Esophagus squamous epithelium (tissue), 5 donors: ENCODE measurements at regions not wholly inside any gene's neighbourhood (a gene's known extent, or its start where the extent isn't known, plus 50 kb on each side); places are given as distances from the start of the nearest gene placed in this dataset.
"Not testable (repeated sequence)": the region's sequence is repeated elsewhere in the genome, so short reads cannot be mapped to it uniquely, and the experiment has no call there.

Experiments
- DNase-seq: peaks from one replicate; lab custom pipeline; 2025; lab: John Stamatoyannopoulos, UW
- H3K27ac ChIP-seq, 4 donors: fragments of 200-600 bp; sonication (generic); one replicate each; pipeline ENCODE4 v1.5.1; 2016 to 2019; ENCODE audit warnings: mild to moderate bottlenecking in 1 of 4
- H3K27me3 ChIP-seq, 4 donors: fragments of 200-600 bp; sonication (generic); 1 replicate in 3 of 4; 2 replicates in 1 of 4; pipeline versions ENCODE4 v1.5.1 to v1.6.0; 2017 to 2021; ENCODE audit warnings: antibody characterized with exemption in 1 of 4
- H3K36me3 ChIP-seq, 3 donors: fragments of 200-600 bp; sonication (generic); one replicate each; pipeline ENCODE4 v1.5.1; 2016 to 2019
- H3K4me1 ChIP-seq, 3 donors: fragments of 200-600 bp; sonication (generic); one replicate each; pipeline ENCODE4 v1.5.1; 2017 to 2019
- H3K4me3 ChIP-seq, 4 donors: fragments of 200-600 bp; sonication (generic); 1 replicate in 3 of 4; 2 replicates in 1 of 4; pipeline ENCODE4 v1.5.1; 2016 to 2019; ENCODE audit warnings: mild to moderate bottlenecking in 2 of 4, moderate library complexity in 1 of 4
- H3K9me3 ChIP-seq, 3 donors: fragments of 200-600 bp; sonication (generic); one replicate each; pipeline ENCODE4 v1.5.1; 2016 to 2019
- POLR2A ChIP-seq, 4 donors: fragments of 450-650 bp; IDR thresholded peaks; one replicate each; pipeline ENCODE4 v1.6.1; 2017; ENCODE audit warnings: antibody characterized with exemption in 4 of 4, mild to moderate bottlenecking in 4 of 4, moderate library complexity in 3 of 4
- WGBS, 2 donors: methylation state at CpG; one replicate each; pipeline ENCODE4 v1.1.5; 2018; 5-methylcytosine and 5-hydroxymethylcytosine counted together
- intact Hi-C: fragments of 100-400 bp; cut with DNase I; formaldehyde crosslinking; loops from one replicate; pipeline ENCODE4 v1.15.0; 2022
- TF ChIP-seq, protein P1 (sequence below), 6 experiments: fragments of 450-650 bp in 4 of 6; fragments of 200-600 bp in 2 of 6; sonication (generic) in 2 of 6; IDR thresholded peaks; one replicate each; pipeline ENCODE4 v1.5.1; 2016 to 2019; ENCODE audit warnings: antibody characterized with exemption in 6 of 6, mild to moderate bottlenecking in 4 of 6, moderate library complexity in 4 of 6
- donor health status: DM: yes; HTN: yes; CAD: no.

DNA sequence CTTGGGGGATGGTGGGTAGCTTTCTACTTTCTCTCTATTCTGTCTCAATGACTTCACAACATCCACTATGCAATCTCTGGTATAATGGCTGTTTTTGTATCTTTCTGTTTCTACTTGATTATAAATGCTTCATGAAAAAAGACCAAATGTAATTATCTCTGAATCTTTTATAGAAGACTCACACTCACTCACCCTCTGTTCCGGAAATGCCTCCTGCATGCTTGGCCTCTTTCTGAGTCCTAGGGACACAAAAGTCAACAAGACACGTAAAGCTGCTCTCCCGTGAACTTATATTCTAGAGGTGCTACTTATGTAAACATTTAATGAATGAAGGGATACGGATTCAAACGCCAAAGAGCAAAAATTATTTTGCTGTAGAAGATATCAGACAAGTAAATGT lies 502.2 kb upstream of the SOX11 start:
- Histone ChIP-seq H3K4me3 (no peak overlapping the region), H3K9me3 (peaks cover 0 to 6% (median 0%) of the 10 kb centered on the region in 3 donors), H3K4me1 (no peaks in the 10 kb centered on the region), H3K27me3 (no peaks in the 10 kb centered on the region), H3K27ac (no peak overlapping the region), H3K36me3 (no peaks in the 10 kb centered on the region)
- intact Hi-C loops: no loop called here
- no peak for DNase-seq
- 37 to 51% methylated on average over 5 of the region's 5 CpGs for WGBS, 2 donors
- TF ChIP-seq POLR2A (IDR thresholded peaks at IDR 0.05): no peak

DNA sequence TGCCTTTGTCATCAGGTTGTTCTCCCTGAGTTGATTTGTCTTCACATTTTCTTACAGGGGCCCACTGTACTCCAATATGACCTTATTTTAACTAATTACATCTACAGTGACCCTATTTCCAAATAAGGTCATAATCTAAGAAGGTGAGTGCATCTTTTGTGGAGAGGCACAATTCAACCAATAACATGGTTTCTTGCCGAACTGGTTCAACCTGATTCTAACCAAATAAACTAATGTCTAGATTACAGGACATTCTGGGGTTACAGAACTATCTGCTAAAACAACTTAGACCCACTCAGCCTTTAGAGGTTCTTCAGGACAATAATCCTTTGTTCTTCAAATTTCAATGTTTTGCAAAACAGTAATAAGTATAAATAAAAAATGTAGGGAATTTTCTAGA lies 496.5 kb upstream of the SOX11 start:
- H3K9me3 ChIP-seq: peaks cover 0 to 5% (median 0%) of the 10 kb centered on the region in 3 donors
- H3K36me3 ChIP-seq: no peaks in the 10 kb centered on the region
- DNase-seq: no peak
- intact Hi-C loops: no loop called here
- no peak overlapping the region for H3K4me3 ChIP-seq
- 65 to 68% methylated on average over 1 of the region's 1 CpG for WGBS, 2 donors
- TF ChIP-seq, protein P1, sequence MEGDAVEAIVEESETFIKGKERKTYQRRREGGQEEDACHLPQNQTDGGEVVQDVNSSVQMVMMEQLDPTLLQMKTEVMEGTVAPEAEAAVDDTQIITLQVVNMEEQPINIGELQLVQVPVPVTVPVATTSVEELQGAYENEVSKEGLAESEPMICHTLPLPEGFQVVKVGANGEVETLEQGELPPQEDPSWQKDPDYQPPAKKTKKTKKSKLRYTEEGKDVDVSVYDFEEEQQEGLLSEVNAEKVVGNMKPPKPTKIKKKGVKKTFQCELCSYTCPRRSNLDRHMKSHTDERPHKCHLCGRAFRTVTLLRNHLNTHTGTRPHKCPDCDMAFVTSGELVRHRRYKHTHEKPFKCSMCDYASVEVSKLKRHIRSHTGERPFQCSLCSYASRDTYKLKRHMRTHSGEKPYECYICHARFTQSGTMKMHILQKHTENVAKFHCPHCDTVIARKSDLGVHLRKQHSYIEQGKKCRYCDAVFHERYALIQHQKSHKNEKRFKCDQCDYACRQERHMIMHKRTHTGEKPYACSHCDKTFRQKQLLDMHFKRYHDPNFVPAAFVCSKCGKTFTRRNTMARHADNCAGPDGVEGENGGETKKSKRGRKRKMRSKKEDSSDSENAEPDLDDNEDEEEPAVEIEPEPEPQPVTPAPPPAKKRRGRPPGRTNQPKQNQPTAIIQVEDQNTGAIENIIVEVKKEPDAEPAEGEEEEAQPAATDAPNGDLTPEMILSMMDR (IDR thresholded peaks at IDR 0.05): no peak
- TF ChIP-seq POLR2A (IDR thresholded peaks at IDR 0.05): no peak
- no peaks in the 10 kb centered on the region for H3K4me1 ChIP-seq
- H3K27me3 ChIP-seq: no peaks in the 10 kb centered on the region
- no peak overlapping the region for H3K27ac ChIP-seq

DNA sequence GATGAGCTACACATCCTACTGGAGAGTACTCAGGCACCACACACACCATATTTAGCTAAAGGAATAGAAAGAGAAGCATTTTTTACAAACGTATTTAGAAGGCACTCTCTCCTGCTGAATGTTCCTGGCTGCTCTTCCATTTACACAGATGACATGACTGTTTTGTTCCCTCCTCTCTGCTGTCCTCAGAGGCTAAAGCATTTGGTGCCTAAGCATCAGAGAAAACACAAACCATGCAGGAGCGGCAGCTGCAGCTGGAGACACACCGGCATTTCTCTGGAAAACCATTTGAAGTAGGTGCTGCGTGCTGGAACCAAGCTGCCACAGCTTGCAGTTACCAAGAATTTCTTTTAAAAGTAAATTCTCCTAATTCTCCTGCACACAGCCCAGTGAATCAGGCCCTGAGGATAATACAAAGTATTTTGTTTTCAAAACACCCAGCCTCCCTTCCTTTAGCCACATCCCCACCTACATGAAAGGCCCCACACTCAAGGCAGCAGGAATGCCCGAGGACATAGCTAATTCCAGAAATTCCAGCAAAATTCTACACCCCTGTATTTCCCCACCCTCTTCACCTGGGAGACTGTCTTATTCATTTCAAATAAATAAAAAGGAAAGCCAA lies 488.9 kb upstream of the SOX11 start:
- no peaks in the 10 kb centered on the region for H3K27me3 ChIP-seq
- DNase-seq: no peak
- TF ChIP-seq, protein P1 (IDR thresholded peaks at IDR 0.05): no peak
- no peak for TF ChIP-seq POLR2A (IDR thresholded peaks at IDR 0.05)
- H3K4me1 ChIP-seq: no peaks in the 10 kb centered on the region
- intact Hi-C loops: no loop called here
- H3K9me3 ChIP-seq: no peaks in the 10 kb centered on the region
- H3K27ac ChIP-seq: no peak overlapping the region
- H3K36me3 ChIP-seq: no peaks in the 10 kb centered on the region
- WGBS, 2 donors: 36 to 43% methylated on average over 5 of the region's 5 CpGs
- no peak overlapping the region for H3K4me3 ChIP-seq

DNA sequence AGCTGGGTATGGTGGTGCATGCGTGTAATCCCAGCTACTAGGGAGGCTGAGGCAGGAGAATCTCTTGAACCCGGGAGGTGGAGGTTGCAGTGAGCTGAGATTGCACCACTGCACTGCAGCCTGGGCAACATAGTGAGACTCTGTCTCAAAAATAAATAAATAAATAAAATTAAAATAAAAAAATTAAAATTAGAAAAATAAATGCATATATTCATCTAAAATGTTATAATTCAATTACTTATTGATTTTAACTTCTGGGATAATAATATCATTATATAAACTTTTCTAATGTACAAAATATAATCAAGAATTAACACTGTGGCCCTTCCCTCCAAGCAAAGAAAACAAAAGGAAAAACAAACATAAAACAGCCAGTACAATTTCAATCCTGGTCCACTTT lies 485.4 kb upstream of the SOX11 start:
- DNase-seq, H3K4me3 ChIP-seq, intact Hi-C loops, H3K36me3 ChIP-seq, H3K4me1 ChIP-seq, H3K27me3 ChIP-seq, H3K27ac ChIP-seq: not testable (repeated sequence)
- 83 to 84% methylated on average over 2 of the region's 2 CpGs for WGBS, 2 donors
- H3K9me3 ChIP-seq: peaks cover 0 to 16% (median 0%) of the 10 kb centered on the region in 3 donors

DNA sequence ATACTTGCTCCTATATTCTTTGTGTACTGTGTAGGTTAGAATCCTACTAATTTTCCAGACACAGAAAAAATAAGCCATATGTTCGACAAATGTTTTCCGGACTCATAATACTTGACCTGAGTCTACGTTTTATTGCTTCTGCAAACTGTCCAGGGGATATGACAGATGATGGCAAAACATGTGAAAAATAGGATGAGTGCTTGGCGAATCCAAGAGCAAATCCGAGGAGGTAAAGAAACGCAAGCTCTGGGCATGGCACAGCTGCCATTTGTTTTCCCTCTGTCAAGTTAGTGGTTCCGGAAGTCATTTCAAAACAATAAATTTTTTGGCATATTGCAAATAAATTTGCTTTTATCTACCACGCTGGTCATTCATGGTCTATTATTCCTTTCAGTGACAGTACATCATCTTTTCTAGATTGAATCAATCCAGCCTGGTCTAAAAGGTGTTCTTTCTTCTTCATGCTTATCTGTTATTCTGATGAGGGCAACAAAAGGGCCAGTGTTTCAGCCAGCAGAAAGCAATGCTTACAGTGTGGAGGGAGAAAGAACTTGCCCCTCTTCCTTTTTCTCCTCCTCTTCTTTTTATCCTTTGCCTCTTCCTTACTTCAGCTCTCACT lies 476.1 kb upstream of the SOX11 start:
- 72 to 77% methylated on average over 8 of the region's 8 CpGs for WGBS, 2 donors
- Histone ChIP-seq H3K27ac (no peak overlapping the region), H3K27me3 (no peaks in the 10 kb centered on the region), H3K4me3 (no peak overlapping the region), H3K4me1 (no peaks in the 10 kb centered on the region), H3K36me3 (no peaks in the 10 kb centered on the region), H3K9me3 (peaks cover 0 to 5% (median 0%) of the 10 kb centered on the region in 3 donors)
- TF ChIP-seq, protein P1 (IDR thresholded peaks at IDR 0.05): no peak
- no peak for TF ChIP-seq POLR2A (IDR thresholded peaks at IDR 0.05)
- intact Hi-C loops: no loop called here
- no peak for DNase-seq

DNA sequence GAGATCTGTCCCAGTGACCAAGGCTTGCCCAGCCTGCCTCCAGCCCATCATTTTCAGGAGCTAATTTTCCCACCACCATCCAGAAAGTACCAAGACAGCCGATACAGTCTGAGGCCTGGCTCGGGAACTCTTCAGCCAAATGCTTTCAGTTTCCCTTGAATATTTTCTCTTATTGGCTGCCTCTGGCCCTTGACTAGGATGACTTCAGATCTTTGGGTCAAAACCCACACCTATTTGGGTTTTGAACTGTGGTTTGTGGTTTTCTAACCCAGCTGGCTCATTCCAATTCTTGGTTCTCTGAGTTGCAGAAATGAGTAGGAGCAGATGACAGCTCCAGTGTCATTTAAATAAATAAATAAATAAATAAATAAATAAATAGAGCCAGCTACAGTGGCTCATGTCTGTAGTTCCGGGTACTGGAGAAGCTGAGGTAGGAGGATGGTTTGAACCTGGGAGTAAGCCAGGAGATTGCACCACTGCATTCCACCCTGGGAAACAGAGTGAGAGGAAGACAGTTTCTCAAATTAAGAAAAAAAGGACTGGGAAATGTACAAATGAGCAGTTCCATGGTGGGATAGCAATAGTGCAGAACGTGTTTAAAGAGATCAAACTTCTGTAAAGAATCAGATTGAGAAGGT lies 465.0 kb upstream of the SOX11 start:
- Histone ChIP-seq H3K4me3 (no peak overlapping the region), H3K4me1 (no peaks in the 10 kb centered on the region), H3K27ac (no peak overlapping the region), H3K9me3 (no peaks in the 10 kb centered on the region), H3K36me3 (no peaks in the 10 kb centered on the region), H3K27me3 (no peaks in the 10 kb centered on the region)
- TF ChIP-seq, protein P1 (IDR thresholded peaks at IDR 0.05): no peak
- no peak for TF ChIP-seq POLR2A (IDR thresholded peaks at IDR 0.05)
- WGBS, 2 donors: 68 to 69% methylated on average over 4 of the region's 4 CpGs
- intact Hi-C loops: no loop called here
- DNase-seq: no peak
